Naive thymus-derived CD4-positive, alpha-beta T cell (primary cell): ENCODE measurements at regions not wholly inside any gene's neighbourhood (a gene's known extent, or its start where the extent isn't known, plus 50 kb on each side); places are given as distances from the start of the nearest gene placed in this dataset.

Source experiments
- ATAC-seq: fragments of 150-1000 bp; cut with Tn5 transposase; 2 replicates; pipeline ENCODE4 v1.10.0; 2021; ENCODE audit warnings: mild to moderate bottlenecking, moderate library complexity
- CTCF ChIA-PET: fragments of 350-600 bp; sonication (Branson Sonifier 250); formaldehyde crosslinking; loops from one replicate; lab custom pipeline; 2021; ENCODE audit warnings: antibody characterized with exemption; lab: Charles Lee
- POLR2A ChIA-PET: fragments of 350-600 bp; sonication (Branson Sonifier 250); formaldehyde crosslinking; loops from one replicate; lab custom pipeline; 2021; ENCODE audit warnings: antibody characterized with exemption, inconsistent platforms; lab: Charles Lee
- DNase-seq, 9 donors: peaks; one replicate each; pipeline versions ENCODE4 v3.0.0 to v3.0.0-alpha.2; 2020 to 2022; ENCODE audit warnings: mixed read lengths in 1 of 9
- H3K27ac ChIP-seq: one replicate; pipeline ENCODE4 v1.7.0; 2013; ENCODE audit warnings: mild to moderate bottlenecking, low read depth, low read length, moderate library complexity
- H3K27me3 ChIP-seq, 2 donors: one replicate each; pipeline ENCODE4 v1.7.0; 2013; ENCODE audit warnings: low read length in 2 of 2, mild to moderate bottlenecking in 2 of 2, moderate library complexity in 2 of 2; ENCODE audit not compliant: control insufficient read depth in 2 of 2, insufficient read depth in 2 of 2
- H3K36me3 ChIP-seq, 3 experiments: 1 replicate in 2 of 3; 2 replicates in 1 of 3; pipeline ENCODE4 v1.7.0; 2013; ENCODE audit warnings: low read length in 3 of 3, mild to moderate bottlenecking in 3 of 3, moderate library complexity in 1 of 3; ENCODE audit not compliant: insufficient read depth in 3 of 3, control insufficient read depth in 2 of 3
- H3K4me1 ChIP-seq, 2 donors: one replicate each; pipeline ENCODE4 v1.7.0; 2013; ENCODE audit warnings: low read length in 2 of 2, mild to moderate bottlenecking in 2 of 2, moderate library complexity in 1 of 2; ENCODE audit not compliant: control insufficient read depth in 2 of 2, insufficient read depth in 2 of 2
- H3K4me3 ChIP-seq: 2 replicates; pipeline ENCODE4 v1.7.0; 2013; ENCODE audit warnings: mild to moderate bottlenecking, low read length
- H3K9me3 ChIP-seq, 3 experiments: 1 replicate in 2 of 3; 2 replicates in 1 of 3; pipeline ENCODE4 v1.7.0; 2013; ENCODE audit warnings: low read length in 3 of 3; ENCODE audit not compliant: control insufficient read depth in 2 of 3
- H3K27ac Mint-ChIP-seq, 9 donors: one replicate each; pipeline ENCODE4 v1.8.0; 2020 to 2022; ENCODE audit warnings: mixed read lengths in 9 of 9, mild to moderate bottlenecking in 8 of 9, moderate library complexity in 5 of 9, inconsistent platforms in 2 of 9
- H3K27me3 Mint-ChIP-seq, 5 donors: one replicate each; pipeline ENCODE4 v1.8.0; 2021 to 2022; ENCODE audit warnings: mixed read lengths in 5 of 5, mild to moderate bottlenecking in 1 of 5
- H3K36me3 Mint-ChIP-seq, 5 donors: one replicate each; pipeline ENCODE4 v1.8.0; 2020 to 2022; ENCODE audit warnings: mixed read lengths in 5 of 5, mild to moderate bottlenecking in 3 of 5, inconsistent platforms in 1 of 5
- H3K4me1 Mint-ChIP-seq, 7 donors: one replicate each; pipeline ENCODE4 v1.8.0; 2020 to 2022; ENCODE audit warnings: mixed read lengths in 7 of 7, mild to moderate bottlenecking in 3 of 7, inconsistent platforms in 1 of 7
- H3K4me3 Mint-ChIP-seq, 10 donors: one replicate each; pipeline ENCODE4 v1.8.0; 2020 to 2022; ENCODE audit warnings: mild to moderate bottlenecking in 10 of 10, mixed read lengths in 10 of 10, moderate library complexity in 6 of 10, inconsistent platforms in 2 of 10
- H3K9me3 Mint-ChIP-seq, 11 donors: one replicate each; pipeline ENCODE4 v1.8.0; 2020 to 2022; ENCODE audit warnings: mixed read lengths in 11 of 11, mild to moderate bottlenecking in 4 of 11, inconsistent platforms in 1 of 11, moderate library complexity in 1 of 11
- intact Hi-C, 2 donors: fragments of 100-400 bp; cut with micrococcal nuclease; formaldehyde crosslinking; loops; one replicate each; pipeline ENCODE4 v1.15.1; 2023

DNA sequence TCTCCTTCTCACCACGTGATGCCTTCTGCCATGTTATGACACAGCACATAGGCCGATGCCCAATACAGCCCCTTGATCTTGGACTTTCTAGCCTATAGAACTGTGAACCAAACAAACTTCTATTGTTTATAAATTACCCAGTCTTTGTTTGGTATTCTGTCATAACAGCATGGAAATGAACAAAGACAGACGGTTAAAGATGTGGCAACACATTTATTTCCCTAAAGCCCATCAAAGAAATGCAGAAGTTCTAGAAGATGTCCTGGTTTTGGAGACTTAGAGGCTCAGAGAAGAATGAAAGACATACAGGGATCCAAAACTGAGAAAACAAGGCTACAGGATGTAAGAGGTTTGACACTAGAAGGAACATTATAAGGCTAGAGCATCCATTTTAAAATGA lies 600.8 kb upstream of the DAB2 start:
- Histone ChIP-seq H3K27me3 (no peaks in the 10 kb centered on the region), H3K27ac (no peak overlapping the region), H3K9me3 (no peaks in the 10 kb centered on the region), H3K4me3 (no peak overlapping the region), H3K4me1 (no peaks in the 10 kb centered on the region), H3K36me3 (no peaks in the 10 kb centered on the region)
- Mint-ChIP-seq H3K36me3 (no peaks in the 10 kb centered on the region), H3K4me1 (peaks cover 0 to 5% (median 0%) of the 10 kb centered on the region in 7 donors), H3K9me3 (peaks cover 0 to 3% (median 0%) of the 10 kb centered on the region in 11 donors), H3K27me3 (peaks cover 3 to 8% (median 5%) of the 10 kb centered on the region in 5 donors), H3K27ac (no peak overlapping the region), H3K4me3 (no peak overlapping the region)
- ChIA-PET CTCF (no interaction called here), POLR2A (no interaction called here)
- intact Hi-C loops = no loop called here
- DNase-seq = no peak
- peak; percentile 16 for ATAC-seq

DNA sequence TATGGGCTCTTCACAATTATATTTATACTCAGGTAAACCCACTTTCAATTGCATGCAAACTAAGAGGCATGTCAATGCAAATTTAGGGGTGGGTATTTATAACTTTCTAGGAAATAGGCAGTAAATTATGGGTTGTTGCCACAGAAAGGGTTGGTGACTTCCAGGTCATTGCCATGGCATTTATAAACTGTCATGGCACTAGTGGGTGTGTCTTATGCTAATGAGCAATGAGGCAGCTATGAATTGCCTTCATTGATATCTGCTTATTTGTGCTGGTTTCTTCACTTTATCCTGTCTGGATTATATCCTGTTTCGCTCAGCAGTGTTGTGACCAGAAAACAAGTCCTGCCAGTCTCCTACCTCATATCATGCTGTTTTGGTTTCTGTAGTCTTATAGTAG lies 597.3 kb upstream of the DAB2 start:
- no peak for ATAC-seq
- ChIA-PET CTCF (no interaction called here), POLR2A (no interaction called here)
- H3K9me3 ChIP-seq = no peaks in the 10 kb centered on the region
- no peak overlapping the region for H3K27ac Mint-ChIP-seq
- H3K9me3 Mint-ChIP-seq = peaks cover 0 to 8% (median 0%) of the 10 kb centered on the region in 11 donors
- no peak overlapping the region for H3K27ac ChIP-seq
- H3K27me3 ChIP-seq = no peaks in the 10 kb centered on the region
- H3K4me3 ChIP-seq = no peak overlapping the region
- H3K36me3 ChIP-seq = no peaks in the 10 kb centered on the region
- no peak overlapping the region for H3K4me3 Mint-ChIP-seq
- no peaks in the 10 kb centered on the region for H3K4me1 ChIP-seq
- H3K36me3 Mint-ChIP-seq = peaks cover 0 to 2% (median 0%) of the 10 kb centered on the region in 5 donors
- H3K4me1 Mint-ChIP-seq = peaks cover 0 to 4% (median 0%) of the 10 kb centered on the region in 7 donors
- DNase-seq = peak in 1 of 9 donors; percentile 4
- H3K27me3 Mint-ChIP-seq = peaks cover 0 to 11% (median 4%) of the 10 kb centered on the region in 5 donors
- intact Hi-C loops = loop anchor here in 1 of 2 donors (5.0 kb wide), 1 partner anchor 415 kb away; no protein-coding TSS in a partner anchor

GRCh38 chr5:40021007-40021406 lies 596.2 kb upstream of the DAB2 start:
- ChIA-PET CTCF (no interaction called here), POLR2A (no interaction called here)
- Mint-ChIP-seq H3K36me3 (peaks cover 0 to 2% (median 0%) of the 10 kb centered on the region in 5 donors), H3K27me3 (peaks cover 0 to 11% (median 4%) of the 10 kb centered on the region in 5 donors), H3K4me3 (no peak overlapping the region), H3K4me1 (peaks cover 0 to 4% (median 0%) of the 10 kb centered on the region in 7 donors), H3K27ac (no peak overlapping the region), H3K9me3 (peaks cover 0 to 8% (median 0%) of the 10 kb centered on the region in 11 donors)
- H3K4me1 ChIP-seq = no peaks in the 10 kb centered on the region
- DNase-seq = no peak
- no peaks in the 10 kb centered on the region for H3K27me3 ChIP-seq
- no peak overlapping the region for H3K27ac ChIP-seq
- ATAC-seq = no peak
- no peaks in the 10 kb centered on the region for H3K9me3 ChIP-seq
- no peak overlapping the region for H3K4me3 ChIP-seq
- intact Hi-C loops = loop anchor here (1.0 to 5.0 kb wide), 4 partner anchors 416 to 716 kb away; no protein-coding TSS in a partner anchor
- no peaks in the 10 kb centered on the region for H3K36me3 ChIP-seq

DNA sequence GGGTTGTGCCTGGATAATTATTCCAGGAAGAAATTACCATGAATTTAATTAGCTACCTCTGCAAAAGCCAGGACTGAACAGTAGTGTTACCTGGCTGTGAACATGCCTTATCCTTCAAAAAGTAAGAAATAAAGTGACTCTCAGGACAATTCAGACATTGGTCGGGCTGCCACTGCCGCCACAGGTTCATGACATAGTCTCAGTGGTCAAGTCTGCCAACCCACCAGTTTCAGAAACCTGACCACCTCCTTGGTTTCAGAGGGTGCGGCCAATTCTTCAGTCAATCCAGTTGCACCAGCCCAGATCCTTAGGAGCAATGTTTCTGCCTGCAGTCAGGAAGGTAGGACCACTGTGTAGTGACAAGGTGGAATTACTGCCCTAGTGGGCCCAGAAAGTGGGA lies 593.1 kb upstream of the DAB2 start:
- intact Hi-C loops = loop anchor here in 1 of 2 donors (10.0 kb wide), 1 partner anchor 717 kb away; no protein-coding TSS in a partner anchor
- ATAC-seq (no peak), DNase-seq (no peak)
- no peaks in the 10 kb centered on the region for H3K27me3 ChIP-seq
- H3K9me3 Mint-ChIP-seq = peaks cover 0 to 6% (median 0%) of the 10 kb centered on the region in 11 donors
- no peak overlapping the region for H3K4me3 ChIP-seq
- peaks cover 0 to 2% (median 0%) of the 10 kb centered on the region in 7 donors for H3K4me1 Mint-ChIP-seq
- peaks cover 0 to 2% (median 0%) of the 10 kb centered on the region in 5 donors for H3K36me3 Mint-ChIP-seq
- peaks cover 0 to 18% (median 5%) of the 10 kb centered on the region in 5 donors for H3K27me3 Mint-ChIP-seq
- H3K27ac ChIP-seq = no peak overlapping the region
- no peaks in the 10 kb centered on the region for H3K4me1 ChIP-seq
- CTCF ChIA-PET = interaction anchor here (0.6 kb wide), 1 partner anchor 686 kb away, joined by 3 read pairs; no protein-coding TSS in a partner anchor
- no peak overlapping the region for H3K4me3 Mint-ChIP-seq
- no peaks in the 10 kb centered on the region for H3K36me3 ChIP-seq
- POLR2A ChIA-PET = interaction anchor here (0.6 kb wide), 1 partner anchor 123 kb away, joined by 4 read pairs; no protein-coding TSS in a partner anchor
- no peak overlapping the region for H3K27ac Mint-ChIP-seq
- H3K9me3 ChIP-seq = no peaks in the 10 kb centered on the region

GRCh38 chr5:40017135-40017534 lies 592.4 kb upstream of the DAB2 start:
- H3K36me3 Mint-ChIP-seq = peaks cover 0 to 2% (median 0%) of the 10 kb centered on the region in 5 donors
- CTCF ChIA-PET = no interaction called here
- POLR2A ChIA-PET = interaction anchor here (0.6 kb wide), 1 partner anchor 124 kb away, joined by 4 read pairs; no protein-coding TSS in a partner anchor
- no peak for DNase-seq
- H3K27ac Mint-ChIP-seq = no peak overlapping the region
- Histone ChIP-seq H3K27ac (no peak overlapping the region), H3K4me1 (no peaks in the 10 kb centered on the region), H3K4me3 (no peak overlapping the region), H3K36me3 (no peaks in the 10 kb centered on the region), H3K9me3 (no peaks in the 10 kb centered on the region), H3K27me3 (no peaks in the 10 kb centered on the region)
- H3K4me3 Mint-ChIP-seq = no peak overlapping the region
- peaks cover 0 to 6% (median 0%) of the 10 kb centered on the region in 11 donors for H3K9me3 Mint-ChIP-seq
- intact Hi-C loops = loop anchor here in 1 of 2 donors (10.0 kb wide), 1 partner anchor 718 kb away; no protein-coding TSS in a partner anchor
- peaks cover 0 to 18% (median 5%) of the 10 kb centered on the region in 5 donors for H3K27me3 Mint-ChIP-seq
- H3K4me1 Mint-ChIP-seq = peaks cover 0 to under 1% (median 0%) of the 10 kb centered on the region in 7 donors
- ATAC-seq = peak; percentile 57

GRCh38 chr5:40010436-40010835 lies 585.7 kb upstream of the DAB2 start:
- ChIA-PET POLR2A (no interaction called here), CTCF (no interaction called here)
- Mint-ChIP-seq H3K4me1 (no peaks in the 10 kb centered on the region), H3K27me3 (peaks cover 5 to 41% (median 12%) of the 10 kb centered on the region in 5 donors), H3K27ac (no peak overlapping the region), H3K9me3 (peaks cover 0 to 26% (median 12%) of the 10 kb centered on the region in 11 donors), H3K4me3 (no peak overlapping the region), H3K36me3 (peaks cover 0 to 7% (median 0%) of the 10 kb centered on the region in 5 donors)
- intact Hi-C loops = loop anchor here in 1 of 2 donors (10.0 kb wide), 1 partner anchor 724 kb away; no protein-coding TSS in a partner anchor
- Histone ChIP-seq H3K27me3 (no peaks in the 10 kb centered on the region), H3K36me3 (no peaks in the 10 kb centered on the region), H3K4me3 (no peak overlapping the region), H3K27ac (no peak overlapping the region), H3K4me1 (no peaks in the 10 kb centered on the region), H3K9me3 (no peaks in the 10 kb centered on the region)
- DNase-seq = no peak
- ATAC-seq = no peak

DNA sequence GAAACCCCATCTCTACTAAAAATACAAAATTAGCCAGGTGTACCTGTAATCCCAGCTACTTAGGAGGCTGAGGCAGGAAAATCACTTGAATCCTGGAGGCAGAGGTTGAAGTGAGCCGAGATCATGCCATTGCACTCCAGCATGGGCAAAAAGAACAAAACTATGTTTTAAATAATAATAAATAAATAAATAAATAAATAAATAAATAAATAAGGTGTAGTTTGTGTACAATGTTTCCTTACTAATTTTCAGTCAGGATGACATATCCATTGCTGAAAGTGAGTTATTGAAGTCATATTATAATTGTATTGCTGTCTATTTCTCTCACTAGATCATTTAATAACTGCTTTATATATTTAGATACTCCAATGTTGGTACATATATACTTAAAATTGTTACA lies 581.5 kb upstream of the DAB2 start:
- CTCF ChIA-PET = no interaction called here
- Mint-ChIP-seq H3K27me3 (peaks cover 0 to 37% (median 16%) of the 10 kb centered on the region in 5 donors), H3K9me3 (peaks cover 0 to 26% (median 13%) of the 10 kb centered on the region in 11 donors), H3K36me3 (peaks cover 0 to 7% (median 0%) of the 10 kb centered on the region in 5 donors), H3K4me1 (no peaks in the 10 kb centered on the region), H3K4me3 (no peak overlapping the region), H3K27ac (no peak overlapping the region)
- no peaks in the 10 kb centered on the region for H3K4me1 ChIP-seq
- no peaks in the 10 kb centered on the region for H3K36me3 ChIP-seq
- no peaks in the 10 kb centered on the region for H3K9me3 ChIP-seq
- H3K27me3 ChIP-seq = no peaks in the 10 kb centered on the region
- DNase-seq = no peak
- no peak overlapping the region for H3K4me3 ChIP-seq
- POLR2A ChIA-PET = no interaction called here
- no peak for ATAC-seq
- intact Hi-C loops = no loop called here
- no peak overlapping the region for H3K27ac ChIP-seq
